IMR-90 (cell line): ENCODE measurements at regions not wholly inside any gene's neighbourhood (a gene's known extent, or its start where the extent isn't known, plus 50 kb on each side); places are given as distances from the start of the nearest gene placed in this dataset.

Experiments used
- ATAC-seq: fragments of 200-7000 bp; cut with Tn5 transposase; 2 replicates; pipeline ENCODE4 v1.9.1; 2020; ENCODE audit warnings: low read depth, mild to moderate bottlenecking, moderate library complexity
- BruUV-seq: library from RNA; stranded (reverse); fragments of 400-500 nt; replicated peaks from 2 replicates; lab custom pipeline; 2021; lab: Mats Ljungman, UMichigan
- CTCF ChIA-PET: fragments of 300-600 bp; formaldehyde crosslinking; extraction: SDS; loops from one replicate; lab custom pipeline; 2021; ENCODE audit warnings: antibody characterized with exemption; lab: Yijun Ruan, JAX
- POLR2A ChIA-PET: fragments of 300-600 bp; sonication (Branson Sonifier 250); formaldehyde crosslinking; loops from one replicate; lab custom pipeline; 2022; ENCODE audit warnings: antibody characterized with exemption; ENCODE audit not compliant: unreplicated experiment; lab: Charles Lee
- DNase-seq: peaks from one replicate; pipeline ENCODE4 v3.0.0; 2013
- H2AFZ ChIP-seq: replicated peaks from 2 replicates; pipeline ENCODE3; 2013; ENCODE audit warnings: low read length, mild to moderate bottlenecking; ENCODE audit not compliant: poor library complexity
- H2AK5ac ChIP-seq: 2 replicates; pipeline ENCODE4 v1.6.1; 2013; ENCODE audit warnings: low read depth, low read length, inconsistent platforms
- H2AK9ac ChIP-seq: replicated peaks from 2 replicates; pipeline ENCODE3; 2013; ENCODE audit warnings: mild to moderate bottlenecking, low read depth, low read length, moderate library complexity; ENCODE audit not compliant: poor library complexity
- H2BK120ac ChIP-seq: 2 replicates; pipeline ENCODE4 v1.6.1; 2013; ENCODE audit warnings: low read depth, low read length, inconsistent platforms
- H2BK15ac ChIP-seq: 3 replicates; pipeline ENCODE4 v1.6.1; 2013; ENCODE audit warnings: low read depth, low read length, inconsistent platforms
- H2BK20ac ChIP-seq: 2 replicates; pipeline ENCODE4 v1.6.1; 2013; ENCODE audit warnings: low read depth, mild to moderate bottlenecking, inconsistent platforms, low read length, moderate library complexity
- H2BK5ac ChIP-seq: 2 replicates; pipeline ENCODE4 v1.6.1; 2013; ENCODE audit warnings: mild to moderate bottlenecking, low read depth, low read length, inconsistent platforms; ENCODE audit not compliant: poor library complexity, severe bottlenecking
- H3K14ac ChIP-seq: replicated peaks from 2 replicates; pipeline ENCODE4 v1.6.1; 2013; ENCODE audit warnings: low read depth, low read length, inconsistent platforms
- H3K18ac ChIP-seq: 2 replicates; pipeline ENCODE4 v1.6.1; 2013; ENCODE audit warnings: low read depth, low read length, control low read depth
- H3K23ac ChIP-seq: 2 replicates; pipeline ENCODE4 v1.6.1; 2013; ENCODE audit warnings: low read depth, low read length, inconsistent platforms
- H3K27ac ChIP-seq: 2 replicates; pipeline ENCODE4 v1.5.1; 2013; ENCODE audit warnings: mild to moderate bottlenecking, control low read depth, low read length; ENCODE audit not compliant: insufficient read depth
- H3K27me3 ChIP-seq: 2 replicates; pipeline ENCODE4 v1.6.1; 2013; ENCODE audit warnings: low read length; ENCODE audit not compliant: control insufficient read depth, insufficient read depth
- H3K36me3 ChIP-seq: 2 replicates; pipeline ENCODE4 v1.6.1; 2013; ENCODE audit warnings: low read length, mixed read lengths; ENCODE audit not compliant: control insufficient read depth, insufficient read depth
- H3K4ac ChIP-seq: 2 replicates; pipeline ENCODE4 v1.6.1; 2013; ENCODE audit warnings: low read depth, low read length, inconsistent platforms
- H3K4me1 ChIP-seq: 2 replicates; pipeline ENCODE4 v1.6.1; 2013; ENCODE audit warnings: low read length, mixed read lengths; ENCODE audit not compliant: control insufficient read depth, insufficient read depth
- H3K4me2 ChIP-seq: 2 replicates; pipeline ENCODE4 v1.6.1; 2013; ENCODE audit warnings: low read depth, mild to moderate bottlenecking, control low read depth, low read length, moderate library complexity
- H3K4me3 ChIP-seq: 2 replicates; pipeline ENCODE4 v1.5.1; 2013; ENCODE audit warnings: low read depth, mild to moderate bottlenecking, control low read depth, low read length, moderate library complexity; ENCODE audit not compliant: insufficient read depth
- H3K56ac ChIP-seq: 2 replicates; pipeline ENCODE4 v1.6.1; 2013; ENCODE audit warnings: low read length, inconsistent platforms; ENCODE audit not compliant: insufficient read depth; ENCODE audit errors: extremely low read depth
- H3K79me1 ChIP-seq, 2 experiments: 2 replicates each; pipeline ENCODE4 v1.6.1; 2013; ENCODE audit warnings: low read length in 2 of 2, inconsistent platforms in 1 of 2, low read depth in 1 of 2
- H3K9ac ChIP-seq: 2 replicates; pipeline ENCODE4 v1.6.1; 2013; ENCODE audit warnings: low read depth, low read length, control low read depth
- H3K9me1 ChIP-seq: 2 replicates; pipeline ENCODE4 v1.6.1; 2013; ENCODE audit warnings: low read length, inconsistent platforms; ENCODE audit not compliant: insufficient read depth
- H3K9me3 ChIP-seq: 2 replicates; pipeline ENCODE4 v1.6.1; 2013; ENCODE audit warnings: low read length; ENCODE audit not compliant: control insufficient read depth, insufficient read depth
- H4K20me1 ChIP-seq: 2 replicates; pipeline ENCODE4 v1.6.1; 2013; ENCODE audit warnings: low read length, inconsistent platforms; ENCODE audit not compliant: insufficient read depth
- H4K5ac ChIP-seq: 2 replicates; pipeline ENCODE4 v1.6.1; 2013; ENCODE audit warnings: mild to moderate bottlenecking, low read depth, low read length, control low read depth
- H4K8ac ChIP-seq, 2 experiments: 2 replicates each; pipeline ENCODE4 v1.6.1; 2013; ENCODE audit warnings: low read depth in 2 of 2, low read length in 2 of 2, control low read depth in 1 of 2, inconsistent platforms in 1 of 2
- H4K91ac ChIP-seq: 2 replicates; pipeline ENCODE4 v1.6.1; 2013; ENCODE audit warnings: low read depth, low read length, inconsistent platforms; ENCODE audit not compliant: insufficient read depth
- BHLHE40 ChIP-seq: fragments of 150-350 bp; IDR thresholded peaks from 2 replicates; pipeline ENCODE4 v1.6.1; 2016; ENCODE audit warnings: mild to moderate bottlenecking, low read depth, low read length
- CEBPB ChIP-seq: IDR thresholded peaks from 2 replicates; pipeline ENCODE4 v1.6.1; 2012; ENCODE audit warnings: low read depth, low read length, improper control_type of control experiment
- CTCF ChIP-seq: conservative IDR thresholded peaks from 2 replicates; pipeline ENCODE4 v1.5.1; 2012; ENCODE audit warnings: mild to moderate bottlenecking, low read depth, low read length, improper control_type of control experiment
- ELK1 ChIP-seq: fragments of 150-350 bp; IDR thresholded peaks from 2 replicates; pipeline ENCODE4 v1.6.1; 2016; ENCODE audit warnings: low read depth, mild to moderate bottlenecking, low read length, moderate library complexity, borderline replicate concordance
- FOS ChIP-seq: fragments of 150-350 bp; IDR thresholded peaks from 2 replicates; pipeline ENCODE4 v1.6.1; 2016; ENCODE audit warnings: low read depth, low read length
- NFE2L2 ChIP-seq: fragments of 150-350 bp; IDR thresholded peaks from 2 replicates; pipeline ENCODE4 v1.6.1; 2016; ENCODE audit warnings: low read depth, mild to moderate bottlenecking, low read length
- RAD21 ChIP-seq: IDR thresholded peaks from 2 replicates; pipeline ENCODE4 v1.6.1; 2012; ENCODE audit warnings: low read length, improper control_type of control experiment
- RCOR1 ChIP-seq: IDR thresholded peaks from 2 replicates; pipeline ENCODE4 v1.6.1; 2012; ENCODE audit warnings: mild to moderate bottlenecking, low read length, improper control_type of control experiment; ENCODE audit not compliant: insufficient replicate concordance
- RFX5 ChIP-seq: IDR thresholded peaks from 2 replicates; pipeline ENCODE4 v1.8.0; 2012; ENCODE audit warnings: low read depth, mild to moderate bottlenecking, low read length, moderate library complexity
- SMC3 ChIP-seq: fragments of 150-350 bp; IDR thresholded peaks from 2 replicates; pipeline ENCODE4 v1.6.1; 2016; ENCODE audit warnings: low read depth, mild to moderate bottlenecking, antibody characterized with exemption, low read length, moderate library complexity
- WGBS, 2 experiments: methylation state at CpG; one replicate each; pipeline versions ENCODE4 v1.1.5 to v1.1.7; 2013; ENCODE audit warnings: missing lambda C conversion rate in 2 of 2; ENCODE audit not compliant: insufficient read length in 1 of 2; ENCODE audit errors: extremely low coverage in 2 of 2; 5-methylcytosine and 5-hydroxymethylcytosine counted together
- dilution Hi-C: fragments of 300-500 bp; cut with HindIII; formaldehyde crosslinking; loops from one replicate; pipeline ENCODE4 v1.14.3; 2018; ENCODE audit warnings: low sequenced_read_pairs; ENCODE audit not compliant: unreplicated experiment
- in situ Hi-C: fragments of 300-500 bp; cut with MboI; formaldehyde crosslinking; loops from 3 replicates; pipeline ENCODE4 v1.14.3; 2019; ENCODE audit warnings: low sequenced_read_pairs, inconsistent platforms, mixed read lengths
- intact Hi-C: fragments of 100-400 bp; cut with micrococcal nuclease; formaldehyde crosslinking; loops from 2 replicates; pipeline ENCODE4 v1.10.0; 2022

GRCh38 chr17:70017112-70017511 lies 57.9 kb upstream of the KCNJ16 start:
- no peak for TF ChIP-seq SMC3
- no peak for TF ChIP-seq FOS
- TF ChIP-seq CTCF = no peak
- TF ChIP-seq ELK1 = no peak
- no peak for TF ChIP-seq CEBPB
- TF ChIP-seq BHLHE40 = no peak
- no peak for TF ChIP-seq RCOR1
- no peak for TF ChIP-seq RFX5
- no peak for TF ChIP-seq NFE2L2
- no peak for TF ChIP-seq RAD21
- Histone ChIP-seq H4K91ac (no peak overlapping the region), H3K14ac (no peak overlapping the region), H3K79me1 (no peaks in the 10 kb centered on the region), H2BK120ac (no peak overlapping the region), H3K27me3 (no peaks in the 10 kb centered on the region), H3K4ac (no peak overlapping the region), H3K36me3 (no peaks in the 10 kb centered on the region), H4K20me1 (no peaks in the 10 kb centered on the region), H3K18ac (no peak overlapping the region), H3K4me3 (no peak overlapping the region), H3K27ac (no peak overlapping the region), H3K9me3 (no peaks in the 10 kb centered on the region), H3K9me1 (no peaks in the 10 kb centered on the region), H3K9ac (no peak overlapping the region), H2BK15ac (no peak overlapping the region), H3K4me1 (peaks cover 2% of the 10 kb centered on the region; the same call in 1 of the 2 replicates), H2BK20ac (no peak overlapping the region), H2AK9ac (no peak overlapping the region), H3K4me2 (no peak overlapping the region), H3K23ac (no peak overlapping the region), H4K8ac (no peak overlapping the region), H3K56ac (no peak overlapping the region), H2BK5ac (no peak overlapping the region), H4K5ac (no peak overlapping the region), H2AFZ (no peak overlapping the region), H2AK5ac (no peak overlapping the region)
- no CpG with 5 or more reads among the region's 1 CpG for WGBS, 2 experiments
- no TSS peak for BruUV-seq
- POLR2A ChIA-PET = no interaction called here
- in situ Hi-C loops (no loop called here), dilution Hi-C loops (no loop called here), intact Hi-C loops (no loop called here)
- DNase-seq (no peak), ATAC-seq (no peak)
- CTCF ChIA-PET = no interaction called here
